SK-N-MC (cell line): ENCODE measurements at regions not wholly inside any gene's neighbourhood (a gene's known extent, or its start where the extent isn't known, plus 50 kb on each side); places are given as distances from the start of the nearest gene placed in this dataset.

Source experiments
- EZH2 ChIP-seq: fragments of 200-600 bp; sonication (generic); IDR thresholded peaks from one replicate; pipeline ENCODE4 v1.6.1; 2017; ENCODE audit warnings: antibody characterized with exemption
- POLR2AphosphoS5 ChIP-seq: IDR thresholded peaks from 2 replicates; pipeline ENCODE4 v1.6.1; 2012; ENCODE audit warnings: mild to moderate bottlenecking, low read depth, low read length, borderline replicate concordance

DNA sequence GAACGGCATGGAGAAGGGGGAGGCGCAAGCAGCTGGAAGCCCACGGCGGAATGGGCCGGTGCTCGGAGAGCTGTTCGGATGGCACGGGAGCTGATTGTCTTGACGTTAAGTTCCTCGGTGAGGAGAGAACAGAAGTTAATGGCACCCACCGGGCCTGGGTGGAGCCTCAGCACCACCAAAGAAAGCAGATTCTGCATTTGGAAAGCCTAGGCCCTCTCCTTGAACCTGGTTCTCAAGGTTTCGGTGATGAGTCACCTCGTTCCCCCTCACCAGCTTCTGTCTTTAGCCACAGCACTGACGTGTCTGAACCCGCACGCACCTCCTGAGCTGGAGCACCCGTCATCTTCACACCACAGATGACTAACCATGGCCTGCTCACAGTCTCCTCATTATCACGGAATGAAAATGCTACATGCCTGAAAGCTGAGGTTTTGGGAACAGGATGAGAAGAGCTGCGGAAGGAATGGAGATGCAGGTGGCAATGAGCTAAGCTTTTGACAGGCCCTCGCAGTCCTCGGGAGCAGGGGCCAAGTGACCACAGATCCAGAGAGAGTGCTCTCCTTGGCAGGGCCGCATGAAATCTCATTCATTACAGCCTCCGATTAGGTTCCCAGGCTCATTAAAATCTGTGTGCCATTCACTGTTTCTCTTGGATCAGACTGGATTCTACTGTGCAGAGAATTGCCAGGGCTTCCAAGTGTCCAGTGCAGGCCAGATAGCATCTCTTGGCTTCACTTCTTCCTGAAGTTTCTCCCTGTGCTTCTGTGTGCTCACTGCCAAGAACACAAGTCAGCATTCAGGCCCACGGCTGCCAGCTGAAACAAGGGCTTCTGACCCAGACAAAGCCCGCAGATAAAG is 96.3 kb upstream of the DLG1 start:
- TF ChIP-seq EZH2: no peak
- no peak for TF ChIP-seq POLR2AphosphoS5
